ENCODE measurements at regions not wholly inside any gene's neighbourhood (a gene's known extent, or its start where the extent isn't known, plus 50 kb on each side); places are given as distances from the start of the nearest gene placed in this dataset.

DNA sequence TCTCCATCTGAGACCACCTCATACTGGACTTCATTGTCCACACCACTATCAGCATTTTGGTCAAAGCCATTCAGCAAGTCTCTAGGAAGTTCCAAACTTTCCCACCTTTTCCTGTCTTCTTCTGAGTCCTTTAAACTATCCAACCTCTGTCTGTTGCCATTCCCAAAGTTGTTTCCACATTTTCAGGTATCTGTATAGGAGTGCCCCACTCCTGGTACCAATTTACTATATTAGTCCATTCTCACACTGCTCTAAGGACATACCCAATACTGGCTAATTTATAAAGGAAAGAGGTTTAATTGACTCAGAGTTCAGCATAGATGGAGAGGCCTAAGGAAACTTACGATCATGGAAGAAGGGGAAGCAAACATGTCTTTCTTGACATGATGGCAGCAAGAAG, 292.2 kb upstream of the ATXN7L3B start (continued):
- TF ChIP-seq, protein P1, sequence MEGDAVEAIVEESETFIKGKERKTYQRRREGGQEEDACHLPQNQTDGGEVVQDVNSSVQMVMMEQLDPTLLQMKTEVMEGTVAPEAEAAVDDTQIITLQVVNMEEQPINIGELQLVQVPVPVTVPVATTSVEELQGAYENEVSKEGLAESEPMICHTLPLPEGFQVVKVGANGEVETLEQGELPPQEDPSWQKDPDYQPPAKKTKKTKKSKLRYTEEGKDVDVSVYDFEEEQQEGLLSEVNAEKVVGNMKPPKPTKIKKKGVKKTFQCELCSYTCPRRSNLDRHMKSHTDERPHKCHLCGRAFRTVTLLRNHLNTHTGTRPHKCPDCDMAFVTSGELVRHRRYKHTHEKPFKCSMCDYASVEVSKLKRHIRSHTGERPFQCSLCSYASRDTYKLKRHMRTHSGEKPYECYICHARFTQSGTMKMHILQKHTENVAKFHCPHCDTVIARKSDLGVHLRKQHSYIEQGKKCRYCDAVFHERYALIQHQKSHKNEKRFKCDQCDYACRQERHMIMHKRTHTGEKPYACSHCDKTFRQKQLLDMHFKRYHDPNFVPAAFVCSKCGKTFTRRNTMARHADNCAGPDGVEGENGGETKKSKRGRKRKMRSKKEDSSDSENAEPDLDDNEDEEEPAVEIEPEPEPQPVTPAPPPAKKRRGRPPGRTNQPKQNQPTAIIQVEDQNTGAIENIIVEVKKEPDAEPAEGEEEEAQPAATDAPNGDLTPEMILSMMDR (conservative IDR thresholded peaks at IDR 0.05; ENCODE audit: low read depth in 2 of 2), result no peak
- no peak for TF ChIP-seq EZH2phosphoT487 (IDR thresholded peaks at IDR 0.05; ENCODE audit: unreplicated experiment)

DNA sequence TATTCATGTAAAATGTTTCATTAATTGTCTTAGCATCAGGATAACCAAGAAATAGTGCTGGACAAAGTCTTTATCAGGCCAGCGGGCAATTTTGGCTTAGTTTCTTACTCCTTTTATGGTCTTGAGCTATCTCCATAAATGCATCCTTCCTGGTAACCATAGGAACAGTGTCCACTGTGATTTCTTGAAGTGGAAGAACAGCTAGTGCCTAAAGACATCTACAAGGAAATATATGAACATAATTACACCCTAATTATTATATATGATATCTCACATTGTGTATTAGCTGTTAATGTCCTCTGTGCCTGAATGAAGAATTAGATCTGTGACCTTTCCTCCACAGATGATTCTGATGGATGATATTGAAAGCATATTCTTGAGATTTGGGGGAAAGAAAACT, 286.7 kb upstream of the ATXN7L3B start:
- Mint-ChIP-seq H3K4me1 (no peaks in the 10 kb centered on the region), H3K36me3 (ENCODE audit: low read depth) (peaks cover 20% of the 10 kb centered on the region; the same call in 2 of the 3 replicates), H3K27ac (no peak overlapping the region), H3K27me3 (ENCODE audit: insufficient read depth, low read depth, poor library complexity) (no peaks in the 10 kb centered on the region), H3K9me3 (peaks cover 20% of the 10 kb centered on the region; the same call in 2 of the 3 replicates), H3K4me3 (no peak overlapping the region)
- Histone ChIP-seq H3K4me2 (no peak overlapping the region), H3F3A (replicated peaks; ENCODE audit: low read depth) (no peaks in the 10 kb centered on the region), H4K20me1 (replicated peaks; ENCODE audit: insufficient read depth) (no peaks in the 10 kb centered on the region), H3K36me3 (ENCODE audit: insufficient read depth) (no peaks in the 10 kb centered on the region), H3K4me1 (ENCODE audit: insufficient read depth) (no peaks in the 10 kb centered on the region; the same call in 1 of the 2 replicates), H3K4me3 (no peak overlapping the region), H3K27me3 (ENCODE audit: insufficient read depth) (no peaks in the 10 kb centered on the region), H3K9me2 (ENCODE audit: insufficient read depth) (no peaks in the 10 kb centered on the region), H3K27ac (ENCODE audit: low read depth) (no peak overlapping the region), H2AFZ (no peak overlapping the region), H3K79me2 (replicated peaks; ENCODE audit: insufficient read depth) (no peaks in the 10 kb centered on the region)
- DNase-seq (ENCODE audit: low spot score) (no peak), ATAC-seq (no peak)
- TF ChIP-seq JUNB (IDR thresholded peaks at IDR 0.05; ENCODE audit: unreplicated experiment), result no peak
- TF ChIP-seq, protein P2, sequence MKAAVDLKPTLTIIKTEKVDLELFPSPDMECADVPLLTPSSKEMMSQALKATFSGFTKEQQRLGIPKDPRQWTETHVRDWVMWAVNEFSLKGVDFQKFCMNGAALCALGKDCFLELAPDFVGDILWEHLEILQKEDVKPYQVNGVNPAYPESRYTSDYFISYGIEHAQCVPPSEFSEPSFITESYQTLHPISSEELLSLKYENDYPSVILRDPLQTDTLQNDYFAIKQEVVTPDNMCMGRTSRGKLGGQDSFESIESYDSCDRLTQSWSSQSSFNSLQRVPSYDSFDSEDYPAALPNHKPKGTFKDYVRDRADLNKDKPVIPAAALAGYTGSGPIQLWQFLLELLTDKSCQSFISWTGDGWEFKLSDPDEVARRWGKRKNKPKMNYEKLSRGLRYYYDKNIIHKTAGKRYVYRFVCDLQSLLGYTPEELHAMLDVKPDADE (IDR thresholded peaks at IDR 0.05), result no peak
- no peak for TF ChIP-seq STAT1 (IDR thresholded peaks at IDR 0.05; ENCODE audit: unreplicated experiment)
- no peak for TF ChIP-seq ZNF331 (CRISPR knock-in tag; IDR thresholded peaks at IDR 0.05; ENCODE audit: low read depth)
- TF ChIP-seq POLR2AphosphoS5 (IDR thresholded peaks at IDR 0.05; ENCODE audit: low read depth), result no peak
- TF ChIP-seq, protein P3, sequence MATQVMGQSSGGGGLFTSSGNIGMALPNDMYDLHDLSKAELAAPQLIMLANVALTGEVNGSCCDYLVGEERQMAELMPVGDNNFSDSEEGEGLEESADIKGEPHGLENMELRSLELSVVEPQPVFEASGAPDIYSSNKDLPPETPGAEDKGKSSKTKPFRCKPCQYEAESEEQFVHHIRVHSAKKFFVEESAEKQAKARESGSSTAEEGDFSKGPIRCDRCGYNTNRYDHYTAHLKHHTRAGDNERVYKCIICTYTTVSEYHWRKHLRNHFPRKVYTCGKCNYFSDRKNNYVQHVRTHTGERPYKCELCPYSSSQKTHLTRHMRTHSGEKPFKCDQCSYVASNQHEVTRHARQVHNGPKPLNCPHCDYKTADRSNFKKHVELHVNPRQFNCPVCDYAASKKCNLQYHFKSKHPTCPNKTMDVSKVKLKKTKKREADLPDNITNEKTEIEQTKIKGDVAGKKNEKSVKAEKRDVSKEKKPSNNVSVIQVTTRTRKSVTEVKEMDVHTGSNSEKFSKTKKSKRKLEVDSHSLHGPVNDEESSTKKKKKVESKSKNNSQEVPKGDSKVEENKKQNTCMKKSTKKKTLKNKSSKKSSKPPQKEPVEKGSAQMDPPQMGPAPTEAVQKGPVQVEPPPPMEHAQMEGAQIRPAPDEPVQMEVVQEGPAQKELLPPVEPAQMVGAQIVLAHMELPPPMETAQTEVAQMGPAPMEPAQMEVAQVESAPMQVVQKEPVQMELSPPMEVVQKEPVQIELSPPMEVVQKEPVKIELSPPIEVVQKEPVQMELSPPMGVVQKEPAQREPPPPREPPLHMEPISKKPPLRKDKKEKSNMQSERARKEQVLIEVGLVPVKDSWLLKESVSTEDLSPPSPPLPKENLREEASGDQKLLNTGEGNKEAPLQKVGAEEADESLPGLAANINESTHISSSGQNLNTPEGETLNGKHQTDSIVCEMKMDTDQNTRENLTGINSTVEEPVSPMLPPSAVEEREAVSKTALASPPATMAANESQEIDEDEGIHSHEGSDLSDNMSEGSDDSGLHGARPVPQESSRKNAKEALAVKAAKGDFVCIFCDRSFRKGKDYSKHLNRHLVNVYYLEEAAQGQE (IDR thresholded peaks at IDR 0.05; ENCODE audit: unreplicated experiment), result no peak
- TF ChIP-seq NANOG (IDR thresholded peaks at IDR 0.05; ENCODE audit: borderline replicate concordance), result no peak
- TF ChIP-seq ZNF114 (CRISPR knock-in tag; IDR thresholded peaks at IDR 0.05), result no peak
- TF ChIP-seq CREB1 (CRISPR knock-in tag; IDR thresholded peaks at IDR 0.05; ENCODE audit: low read depth), result no peak
- TF ChIP-seq EZH2phosphoT487 (IDR thresholded peaks at IDR 0.05; ENCODE audit: unreplicated experiment), result no peak
- TF ChIP-seq, protein P4, sequence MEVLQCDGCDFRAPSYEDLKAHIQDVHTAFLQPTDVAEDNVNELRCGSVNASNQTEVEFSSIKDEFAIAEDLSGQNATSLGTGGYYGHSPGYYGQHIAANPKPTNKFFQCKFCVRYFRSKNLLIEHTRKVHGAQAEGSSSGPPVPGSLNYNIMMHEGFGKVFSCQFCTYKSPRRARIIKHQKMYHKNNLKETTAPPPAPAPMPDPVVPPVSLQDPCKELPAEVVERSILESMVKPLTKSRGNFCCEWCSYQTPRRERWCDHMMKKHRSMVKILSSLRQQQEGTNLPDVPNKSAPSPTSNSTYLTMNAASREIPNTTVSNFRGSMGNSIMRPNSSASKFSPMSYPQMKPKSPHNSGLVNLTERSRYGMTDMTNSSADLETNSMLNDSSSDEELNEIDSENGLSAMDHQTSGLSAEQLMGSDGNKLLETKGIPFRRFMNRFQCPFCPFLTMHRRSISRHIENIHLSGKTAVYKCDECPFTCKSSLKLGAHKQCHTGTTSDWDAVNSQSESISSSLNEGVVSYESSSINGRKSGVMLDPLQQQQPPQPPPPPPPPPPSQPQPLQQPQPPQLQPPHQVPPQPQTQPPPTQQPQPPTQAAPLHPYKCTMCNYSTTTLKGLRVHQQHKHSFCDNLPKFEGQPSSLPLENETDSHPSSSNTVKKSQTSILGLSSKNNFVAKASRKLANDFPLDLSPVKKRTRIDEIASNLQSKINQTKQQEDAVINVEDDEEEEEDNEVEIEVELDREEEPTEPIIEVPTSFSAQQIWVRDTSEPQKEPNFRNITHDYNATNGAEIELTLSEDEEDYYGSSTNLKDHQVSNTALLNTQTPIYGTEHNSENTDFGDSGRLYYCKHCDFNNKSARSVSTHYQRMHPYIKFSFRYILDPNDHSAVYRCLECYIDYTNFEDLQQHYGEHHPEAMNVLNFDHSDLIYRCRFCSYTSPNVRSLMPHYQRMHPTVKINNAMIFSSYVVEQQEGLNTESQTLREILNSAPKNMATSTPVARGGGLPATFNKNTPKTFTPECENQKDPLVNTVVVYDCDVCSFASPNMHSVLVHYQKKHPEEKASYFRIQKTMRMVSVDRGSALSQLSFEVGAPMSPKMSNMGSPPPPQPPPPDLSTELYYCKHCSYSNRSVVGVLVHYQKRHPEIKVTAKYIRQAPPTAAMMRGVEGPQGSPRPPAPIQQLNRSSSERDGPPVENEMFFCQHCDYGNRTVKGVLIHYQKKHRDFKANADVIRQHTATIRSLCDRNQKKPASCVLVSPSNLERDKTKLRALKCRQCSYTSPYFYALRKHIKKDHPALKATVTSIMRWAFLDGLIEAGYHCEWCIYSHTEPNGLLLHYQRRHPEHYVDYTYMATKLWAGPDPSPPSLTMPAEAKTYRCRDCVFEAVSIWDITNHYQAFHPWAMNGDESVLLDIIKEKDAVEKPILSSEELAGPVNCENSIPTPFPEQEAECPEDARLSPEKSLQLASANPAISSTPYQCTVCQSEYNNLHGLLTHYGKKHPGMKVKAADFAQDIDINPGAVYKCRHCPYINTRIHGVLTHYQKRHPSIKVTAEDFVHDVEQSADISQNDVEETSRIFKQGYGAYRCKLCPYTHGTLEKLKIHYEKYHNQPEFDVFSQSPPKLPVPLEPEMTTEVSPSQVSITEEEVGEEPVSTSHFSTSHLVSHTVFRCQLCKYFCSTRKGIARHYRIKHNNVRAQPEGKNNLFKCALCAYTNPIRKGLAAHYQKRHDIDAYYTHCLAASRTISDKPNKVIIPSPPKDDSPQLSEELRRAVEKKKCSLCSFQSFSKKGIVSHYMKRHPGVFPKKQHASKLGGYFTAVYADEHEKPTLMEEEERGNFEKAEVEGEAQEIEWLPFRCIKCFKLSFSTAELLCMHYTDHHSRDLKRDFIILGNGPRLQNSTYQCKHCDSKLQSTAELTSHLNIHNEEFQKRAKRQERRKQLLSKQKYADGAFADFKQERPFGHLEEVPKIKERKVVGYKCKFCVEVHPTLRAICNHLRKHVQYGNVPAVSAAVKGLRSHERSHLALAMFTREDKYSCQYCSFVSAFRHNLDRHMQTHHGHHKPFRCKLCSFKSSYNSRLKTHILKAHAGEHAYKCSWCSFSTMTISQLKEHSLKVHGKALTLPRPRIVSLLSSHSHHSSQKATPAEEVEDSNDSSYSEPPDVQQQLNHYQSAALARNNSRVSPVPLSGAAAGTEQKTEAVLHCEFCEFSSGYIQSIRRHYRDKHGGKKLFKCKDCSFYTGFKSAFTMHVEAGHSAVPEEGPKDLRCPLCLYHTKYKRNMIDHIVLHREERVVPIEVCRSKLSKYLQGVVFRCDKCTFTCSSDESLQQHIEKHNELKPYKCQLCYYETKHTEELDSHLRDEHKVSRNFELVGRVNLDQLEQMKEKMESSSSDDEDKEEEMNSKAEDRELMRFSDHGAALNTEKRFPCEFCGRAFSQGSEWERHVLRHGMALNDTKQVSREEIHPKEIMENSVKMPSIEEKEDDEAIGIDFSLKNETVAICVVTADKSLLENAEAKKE (CRISPR knock-in tag; IDR thresholded peaks at IDR 0.05), result no peak

Data from GM23338 (cell line).